WTC11 (cell line): ENCODE measurements at regions not wholly inside any gene's neighbourhood (a gene's known extent, or its start where the extent isn't known, plus 50 kb on each side); places are given as distances from the start of the nearest gene placed in this dataset.

ENCODE experiments used
- ATAC-seq: fragments of 200-7000 bp; cut with Tn5 transposase; 2 replicates; pipeline ENCODE4 v1.10.0; 2021; ENCODE audit warnings: mild to moderate bottlenecking, moderate library complexity
- CTCF ChIA-PET: fragments of 300-600 bp; sonication (Branson Sonifier 250); formaldehyde crosslinking; loops from one replicate; lab custom pipeline; 2021; ENCODE audit warnings: antibody characterized with exemption; lab: Charles Lee
- POLR2A ChIA-PET: fragments of 350-600 bp; sonication (Branson Sonifier 250); formaldehyde crosslinking; loops from one replicate; lab custom pipeline; 2021; ENCODE audit warnings: antibody characterized with exemption; lab: Charles Lee
- DNase-seq: peaks from one replicate; pipeline ENCODE4 v3.0.0; 2021; ENCODE audit warnings: low spot score
- H3K27ac Mint-ChIP-seq: 2 replicates; pipeline ENCODE4 v1.8.0; 2021; ENCODE audit warnings: mixed read lengths
- H3K27me3 Mint-ChIP-seq: 2 replicates; pipeline ENCODE4 v1.8.0; 2021; ENCODE audit warnings: low read depth, mild to moderate bottlenecking, moderate library complexity, mixed read lengths
- H3K36me3 Mint-ChIP-seq: 2 replicates; pipeline ENCODE4 v1.8.0; 2021; ENCODE audit warnings: mixed read lengths
- H3K4me1 Mint-ChIP-seq: 2 replicates; pipeline ENCODE4 v1.8.0; 2022; ENCODE audit warnings: mixed read lengths
- H3K4me3 Mint-ChIP-seq: 2 replicates; pipeline ENCODE4 v1.8.0; 2021; ENCODE audit warnings: mild to moderate bottlenecking, moderate library complexity, mixed read lengths
- H3K9me3 Mint-ChIP-seq: 2 replicates; pipeline ENCODE4 v1.8.0; 2021; ENCODE audit warnings: mixed read lengths
- AFF4 ChIP-seq: sonication (generic); formaldehyde crosslinking; IDR thresholded peaks from 2 replicates; pipeline ENCODE4 v1.8.1; 2023; ENCODE audit warnings: mild to moderate bottlenecking, missing genetic modification reagents, borderline replicate concordance
- KAT7 ChIP-seq: sonication (generic); formaldehyde crosslinking; IDR thresholded peaks from 2 replicates; pipeline ENCODE4 v1.8.1; 2023; ENCODE audit warnings: missing genetic modification reagents, mild to moderate bottlenecking, borderline replicate concordance
- NR1H2 ChIP-seq: sonication (generic); formaldehyde crosslinking; IDR thresholded peaks from 2 replicates; pipeline ENCODE4 v1.9.0; 2021; ENCODE audit warnings: mild to moderate bottlenecking, moderate library complexity, missing genetic modification reagents
- OVOL2 ChIP-seq: fragments of 250-450 bp; sonication (Bioruptor Pico); IDR thresholded peaks from 2 replicates; pipeline ENCODE4 v1.9.0; 2021; ENCODE audit warnings: mild to moderate bottlenecking, borderline replicate concordance
- PRRX2 ChIP-seq: fragments of 250-450 bp; sonication (Bioruptor Pico); IDR thresholded peaks from 2 replicates; pipeline ENCODE4 v1.8.0; 2021; ENCODE audit warnings: mild to moderate bottlenecking
- SOX15 ChIP-seq: fragments of 250-450 bp; sonication (Bioruptor Pico); IDR thresholded peaks from 2 replicates; pipeline ENCODE4 v1.9.0; 2021; ENCODE audit warnings: mild to moderate bottlenecking
- ZNF423 ChIP-seq: fragments of 250-450 bp; sonication (Bioruptor Pico); IDR thresholded peaks from 2 replicates; pipeline ENCODE4 v2.1.2; 2022; ENCODE audit warnings: mild to moderate bottlenecking, moderate library complexity
- TF ChIP-seq, protein P1 (sequence below): sonication (generic); formaldehyde crosslinking; IDR thresholded peaks from 2 replicates; pipeline ENCODE4 v1.8.1; 2022; ENCODE audit warnings: low read depth, missing genetic modification reagents, borderline replicate concordance
- TF ChIP-seq, protein P2 (sequence below): sonication (generic); formaldehyde crosslinking; IDR thresholded peaks from 2 replicates; pipeline ENCODE4 v1.8.1; 2023; ENCODE audit warnings: mild to moderate bottlenecking, missing genetic modification reagents, moderate library complexity
- TF ChIP-seq, protein P3 (sequence below): fragments of 250-450 bp; sonication (Bioruptor Pico); IDR thresholded peaks from 2 replicates; pipeline ENCODE4 v2.1.2; 2022; ENCODE audit warnings: mild to moderate bottlenecking, moderate library complexity
- TF ChIP-seq, protein P4 (sequence below): fragments of 250-450 bp; sonication (Bioruptor Pico); IDR thresholded peaks from 2 replicates; pipeline ENCODE4 v1.8.0; 2021; ENCODE audit warnings: mild to moderate bottlenecking
- TF ChIP-seq, protein P5 (sequence below): sonication (generic); formaldehyde crosslinking; IDR thresholded peaks from 2 replicates; pipeline ENCODE4 v1.8.0; 2022; ENCODE audit warnings: mild to moderate bottlenecking, missing genetic modification reagents
- TF ChIP-seq, protein P6 (sequence below): sonication (generic); formaldehyde crosslinking; IDR thresholded peaks from 2 replicates; pipeline ENCODE4 v1.8.0; 2022; ENCODE audit warnings: missing genetic modification reagents
- TF ChIP-seq, protein P7 (sequence below): sonication (generic); formaldehyde crosslinking; IDR thresholded peaks from 2 replicates; pipeline ENCODE4 v1.8.1; 2022; ENCODE audit warnings: mild to moderate bottlenecking, moderate library complexity, missing genetic modification reagents

GRCh38 chr1:34587761-34588160 lies 167.1 kb upstream of the GJB5 start (continued):
- TF ChIP-seq, protein P1, sequence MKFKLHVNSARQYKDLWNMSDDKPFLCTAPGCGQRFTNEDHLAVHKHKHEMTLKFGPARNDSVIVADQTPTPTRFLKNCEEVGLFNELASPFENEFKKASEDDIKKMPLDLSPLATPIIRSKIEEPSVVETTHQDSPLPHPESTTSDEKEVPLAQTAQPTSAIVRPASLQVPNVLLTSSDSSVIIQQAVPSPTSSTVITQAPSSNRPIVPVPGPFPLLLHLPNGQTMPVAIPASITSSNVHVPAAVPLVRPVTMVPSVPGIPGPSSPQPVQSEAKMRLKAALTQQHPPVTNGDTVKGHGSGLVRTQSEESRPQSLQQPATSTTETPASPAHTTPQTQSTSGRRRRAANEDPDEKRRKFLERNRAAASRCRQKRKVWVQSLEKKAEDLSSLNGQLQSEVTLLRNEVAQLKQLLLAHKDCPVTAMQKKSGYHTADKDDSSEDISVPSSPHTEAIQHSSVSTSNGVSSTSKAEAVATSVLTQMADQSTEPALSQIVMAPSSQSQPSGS (CRISPR knock-in tag): no peak

DNA sequence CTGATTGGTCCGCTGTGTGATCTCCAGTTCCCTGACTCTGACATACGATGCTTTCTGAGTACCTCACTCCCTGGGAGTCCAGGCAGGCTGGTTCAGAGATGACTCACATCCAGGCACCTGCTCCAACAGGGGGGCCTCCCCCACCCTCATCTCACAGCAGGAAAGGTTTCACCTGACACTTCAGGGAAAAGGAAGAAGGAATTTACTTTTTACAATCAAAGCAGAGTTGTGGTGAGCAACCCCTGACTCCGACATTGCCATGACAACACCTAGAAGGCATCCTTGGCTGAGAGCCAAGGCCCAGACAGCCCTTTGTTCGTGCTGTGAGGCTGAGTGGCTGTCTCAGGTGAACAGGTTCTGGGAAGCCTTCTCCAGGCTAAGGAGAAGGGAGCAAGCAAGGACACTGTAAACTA lies 164.6 kb upstream of the GJB5 start:
- Mint-ChIP-seq H3K36me3 (no peaks in the 10 kb centered on the region), H3K27me3 (no peaks in the 10 kb centered on the region; the same call in none of the 2 replicates), H3K9me3 (no peaks in the 10 kb centered on the region), H3K27ac (peak overlapping the region; percentile 12; the same call in 1 of the 2 replicates), H3K4me3 (no peak overlapping the region), H3K4me1 (peaks cover 26% of the 10 kb centered on the region)
- peak; percentile 48 for DNase-seq
- ChIA-PET POLR2A (no interaction called here), CTCF (interaction anchor here (0.6 to 1.5 kb wide), 6 partner anchors 41 to 262 kb away, joined by 3 to 5 read pairs (median 4); no protein-coding TSS in a partner anchor)
- peak; percentile 93 for TF ChIP-seq ZNF423
- TF ChIP-seq, protein P2, sequence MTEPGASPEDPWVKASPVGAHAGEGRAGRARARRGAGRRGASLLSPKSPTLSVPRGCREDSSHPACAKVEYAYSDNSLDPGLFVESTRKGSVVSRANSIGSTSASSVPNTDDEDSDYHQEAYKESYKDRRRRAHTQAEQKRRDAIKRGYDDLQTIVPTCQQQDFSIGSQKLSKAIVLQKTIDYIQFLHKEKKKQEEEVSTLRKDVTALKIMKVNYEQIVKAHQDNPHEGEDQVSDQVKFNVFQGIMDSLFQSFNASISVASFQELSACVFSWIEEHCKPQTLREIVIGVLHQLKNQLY (CRISPR knock-in tag): no peak
- ATAC-seq: peak; percentile 82

DNA sequence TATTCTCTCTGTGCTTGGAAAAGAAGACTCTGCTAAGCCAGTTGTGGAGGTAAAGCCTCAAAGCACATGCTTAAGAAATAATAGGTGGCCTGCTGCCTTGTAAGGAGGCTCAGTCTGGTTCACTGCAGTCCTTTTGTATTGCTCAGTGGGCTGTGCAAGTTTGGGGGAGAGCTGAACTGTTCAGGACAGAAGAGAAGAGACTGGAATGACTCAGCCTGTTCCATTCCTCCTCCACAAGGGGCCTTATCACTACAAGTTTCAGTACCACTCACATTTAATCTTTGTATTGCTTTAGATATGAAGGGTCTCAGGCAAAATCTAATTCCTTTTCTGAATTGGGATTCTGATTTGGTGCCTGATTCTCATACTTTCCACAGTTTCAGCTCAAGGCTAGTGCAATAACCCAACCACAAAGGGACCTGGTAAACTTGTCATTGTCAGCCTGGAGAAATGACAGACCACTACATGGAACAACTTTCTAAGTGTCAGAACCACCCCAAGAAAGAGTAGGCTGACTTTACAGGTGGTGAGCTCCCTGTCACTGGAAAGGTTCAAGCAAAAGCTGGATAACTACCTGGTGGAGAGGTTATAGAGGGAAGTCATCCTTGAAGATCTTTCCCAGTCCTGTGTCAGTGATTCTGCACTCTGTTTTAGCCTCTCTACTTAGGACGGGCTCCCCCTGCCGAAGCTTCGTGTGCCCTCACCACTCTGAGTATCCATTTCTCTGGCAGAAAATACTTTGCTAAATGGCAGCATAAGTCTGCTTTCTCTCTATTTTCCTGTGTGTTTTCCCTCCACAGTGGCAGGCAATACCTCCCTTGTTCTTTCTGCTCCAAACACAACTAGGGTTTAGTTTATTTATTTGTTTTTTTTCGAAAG lies 162.9 kb upstream of the GJB5 start:
- H3K9me3 Mint-ChIP-seq: no peaks in the 10 kb centered on the region
- POLR2A ChIA-PET: no interaction called here
- H3K27ac Mint-ChIP-seq: no peak overlapping the region
- CTCF ChIA-PET: interaction anchor here (1.1 kb wide), 1 partner anchor 151 kb away, joined by 3 read pairs; no protein-coding TSS in a partner anchor
- no peaks in the 10 kb centered on the region; the same call in none of the 2 replicates for H3K27me3 Mint-ChIP-seq
- TF ChIP-seq, protein P3, sequence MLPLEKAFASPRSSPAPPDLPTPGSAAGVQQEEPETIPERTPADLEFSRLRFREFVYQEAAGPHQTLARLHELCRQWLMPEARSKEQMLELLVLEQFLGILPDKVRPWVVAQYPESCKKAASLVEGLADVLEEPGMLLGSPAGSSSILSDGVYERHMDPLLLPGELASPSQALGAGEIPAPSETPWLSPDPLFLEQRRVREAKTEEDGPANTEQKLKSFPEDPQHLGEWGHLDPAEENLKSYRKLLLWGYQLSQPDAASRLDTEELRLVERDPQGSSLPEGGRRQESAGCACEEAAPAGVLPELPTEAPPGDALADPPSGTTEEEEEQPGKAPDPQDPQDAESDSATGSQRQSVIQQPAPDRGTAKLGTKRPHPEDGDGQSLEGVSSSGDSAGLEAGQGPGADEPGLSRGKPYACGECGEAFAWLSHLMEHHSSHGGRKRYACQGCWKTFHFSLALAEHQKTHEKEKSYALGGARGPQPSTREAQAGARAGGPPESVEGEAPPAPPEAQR (CRISPR knock-in tag): no peak
- TF ChIP-seq OVOL2 (no peak), PRRX2 (CRISPR knock-in tag) (no peak), SOX15 (CRISPR knock-in tag) (no peak), NR1H2 (CRISPR knock-in tag) (no peak), KAT7 (no peak), AFF4 (CRISPR knock-in tag) (no peak)
- TF ChIP-seq, protein P4, sequence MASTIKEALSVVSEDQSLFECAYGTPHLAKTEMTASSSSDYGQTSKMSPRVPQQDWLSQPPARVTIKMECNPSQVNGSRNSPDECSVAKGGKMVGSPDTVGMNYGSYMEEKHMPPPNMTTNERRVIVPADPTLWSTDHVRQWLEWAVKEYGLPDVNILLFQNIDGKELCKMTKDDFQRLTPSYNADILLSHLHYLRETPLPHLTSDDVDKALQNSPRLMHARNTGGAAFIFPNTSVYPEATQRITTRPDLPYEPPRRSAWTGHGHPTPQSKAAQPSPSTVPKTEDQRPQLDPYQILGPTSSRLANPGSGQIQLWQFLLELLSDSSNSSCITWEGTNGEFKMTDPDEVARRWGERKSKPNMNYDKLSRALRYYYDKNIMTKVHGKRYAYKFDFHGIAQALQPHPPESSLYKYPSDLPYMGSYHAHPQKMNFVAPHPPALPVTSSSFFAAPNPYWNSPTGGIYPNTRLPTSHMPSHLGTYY (CRISPR knock-in tag): no peak
- TF ChIP-seq, protein P5, sequence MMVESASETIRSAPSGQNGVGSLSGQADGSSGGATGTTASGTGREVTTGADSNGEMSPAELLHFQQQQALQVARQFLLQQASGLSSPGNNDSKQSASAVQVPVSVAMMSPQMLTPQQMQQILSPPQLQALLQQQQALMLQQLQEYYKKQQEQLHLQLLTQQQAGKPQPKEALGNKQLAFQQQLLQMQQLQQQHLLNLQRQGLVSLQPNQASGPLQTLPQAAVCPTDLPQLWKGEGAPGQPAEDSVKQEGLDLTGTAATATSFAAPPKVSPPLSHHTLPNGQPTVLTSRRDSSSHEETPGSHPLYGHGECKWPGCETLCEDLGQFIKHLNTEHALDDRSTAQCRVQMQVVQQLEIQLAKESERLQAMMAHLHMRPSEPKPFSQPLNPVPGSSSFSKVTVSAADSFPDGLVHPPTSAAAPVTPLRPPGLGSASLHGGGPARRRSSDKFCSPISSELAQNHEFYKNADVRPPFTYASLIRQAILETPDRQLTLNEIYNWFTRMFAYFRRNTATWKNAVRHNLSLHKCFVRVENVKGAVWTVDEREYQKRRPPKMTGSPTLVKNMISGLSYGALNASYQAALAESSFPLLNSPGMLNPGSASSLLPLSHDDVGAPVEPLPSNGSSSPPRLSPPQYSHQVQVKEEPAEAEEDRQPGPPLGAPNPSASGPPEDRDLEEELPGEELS (CRISPR knock-in tag): no peak
- TF ChIP-seq, protein P6, sequence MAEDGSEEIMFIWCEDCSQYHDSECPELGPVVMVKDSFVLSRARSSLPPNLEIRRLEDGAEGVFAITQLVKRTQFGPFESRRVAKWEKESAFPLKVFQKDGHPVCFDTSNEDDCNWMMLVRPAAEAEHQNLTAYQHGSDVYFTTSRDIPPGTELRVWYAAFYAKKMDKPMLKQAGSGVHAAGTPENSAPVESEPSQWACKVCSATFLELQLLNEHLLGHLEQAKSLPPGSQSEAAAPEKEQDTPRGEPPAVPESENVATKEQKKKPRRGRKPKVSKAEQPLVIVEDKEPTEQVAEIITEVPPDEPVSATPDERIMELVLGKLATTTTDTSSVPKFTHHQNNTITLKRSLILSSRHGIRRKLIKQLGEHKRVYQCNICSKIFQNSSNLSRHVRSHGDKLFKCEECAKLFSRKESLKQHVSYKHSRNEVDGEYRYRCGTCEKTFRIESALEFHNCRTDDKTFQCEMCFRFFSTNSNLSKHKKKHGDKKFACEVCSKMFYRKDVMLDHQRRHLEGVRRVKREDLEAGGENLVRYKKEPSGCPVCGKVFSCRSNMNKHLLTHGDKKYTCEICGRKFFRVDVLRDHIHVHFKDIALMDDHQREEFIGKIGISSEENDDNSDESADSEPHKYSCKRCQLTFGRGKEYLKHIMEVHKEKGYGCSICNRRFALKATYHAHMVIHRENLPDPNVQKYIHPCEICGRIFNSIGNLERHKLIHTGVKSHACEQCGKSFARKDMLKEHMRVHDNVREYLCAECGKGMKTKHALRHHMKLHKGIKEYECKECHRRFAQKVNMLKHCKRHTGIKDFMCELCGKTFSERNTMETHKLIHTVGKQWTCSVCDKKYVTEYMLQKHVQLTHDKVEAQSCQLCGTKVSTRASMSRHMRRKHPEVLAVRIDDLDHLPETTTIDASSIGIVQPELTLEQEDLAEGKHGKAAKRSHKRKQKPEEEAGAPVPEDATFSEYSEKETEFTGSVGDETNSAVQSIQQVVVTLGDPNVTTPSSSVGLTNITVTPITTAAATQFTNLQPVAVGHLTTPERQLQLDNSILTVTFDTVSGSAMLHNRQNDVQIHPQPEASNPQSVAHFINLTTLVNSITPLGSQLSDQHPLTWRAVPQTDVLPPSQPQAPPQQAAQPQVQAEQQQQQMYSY (CRISPR knock-in tag): no peak
- TF ChIP-seq, protein P7, sequence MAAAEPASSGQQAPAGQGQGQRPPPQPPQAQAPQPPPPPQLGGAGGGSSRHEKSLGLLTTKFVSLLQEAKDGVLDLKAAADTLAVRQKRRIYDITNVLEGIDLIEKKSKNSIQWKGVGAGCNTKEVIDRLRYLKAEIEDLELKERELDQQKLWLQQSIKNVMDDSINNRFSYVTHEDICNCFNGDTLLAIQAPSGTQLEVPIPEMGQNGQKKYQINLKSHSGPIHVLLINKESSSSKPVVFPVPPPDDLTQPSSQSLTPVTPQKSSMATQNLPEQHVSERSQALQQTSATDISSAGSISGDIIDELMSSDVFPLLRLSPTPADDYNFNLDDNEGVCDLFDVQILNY: no peak
- H3K4me3 Mint-ChIP-seq: no peak overlapping the region
- no peak for DNase-seq
- H3K36me3 Mint-ChIP-seq: no peaks in the 10 kb centered on the region
- peaks cover 26% of the 10 kb centered on the region for H3K4me1 Mint-ChIP-seq
- ATAC-seq: no peak
